ENCODE measurements at regions not wholly inside any gene's neighbourhood (a gene's known extent, or its start where the extent isn't known, plus 50 kb on each side); places are given as distances from the start of the nearest gene placed in this dataset.

DNA sequence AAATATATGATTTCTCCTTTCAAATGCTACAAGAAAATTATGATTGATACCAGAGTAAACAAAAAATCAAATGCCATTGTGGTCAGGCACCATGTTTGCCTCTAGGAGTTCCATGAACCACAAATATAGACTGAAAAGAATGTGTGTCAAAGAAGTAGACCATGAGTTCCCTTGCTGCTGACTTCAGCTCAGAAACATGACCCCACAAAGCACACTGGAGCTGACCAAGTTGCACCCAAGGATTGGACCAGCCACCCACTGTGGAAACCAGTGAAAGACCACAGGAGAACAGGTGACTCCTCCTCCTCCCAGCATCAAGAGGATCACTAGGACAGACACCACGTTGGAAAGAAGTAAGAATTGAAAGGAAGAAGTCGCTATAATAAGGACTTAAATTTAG, 90.8 kb upstream of the TENT5A start (continued):
- no peak for TF ChIP-seq PHF8 (conservative IDR thresholded peaks at IDR 0.05; ENCODE audit: low read depth, low read length)
- TF ChIP-seq SIN3A (conservative IDR thresholded peaks at IDR 0.05 in 1 of 2, IDR thresholded peaks at IDR 0.05 in 1 of 2; ENCODE audit: low read depth in 1 of 2, low read length in 2 of 2) = no peak
- no peak for TF ChIP-seq POLR2AphosphoS5 (IDR thresholded peaks at IDR 0.05; ENCODE audit: low read depth, low read length)
- no peak for TF ChIP-seq CHD2 (IDR thresholded peaks at IDR 0.05; ENCODE audit: low read length)

All from H1 (cell line).